GM19324 (cell line): ENCODE measurements at regions not wholly inside any gene's neighbourhood (a gene's known extent, or its start where the extent isn't known, plus 50 kb on each side); places are given as distances from the start of the nearest gene placed in this dataset.
"Not testable (repeated sequence)": the region's sequence is repeated elsewhere in the genome, so short reads cannot be mapped to it uniquely, and the experiment has no call there.

Source experiments
- ATAC-seq: cut with Tn5 transposase; IDR thresholded peaks from one replicate; pipeline ENCODE4 v1.9.1; 2021; ENCODE audit warnings: mild to moderate bottlenecking, moderate library complexity; ENCODE audit not compliant: unreplicated experiment, low FRiP score

DNA sequence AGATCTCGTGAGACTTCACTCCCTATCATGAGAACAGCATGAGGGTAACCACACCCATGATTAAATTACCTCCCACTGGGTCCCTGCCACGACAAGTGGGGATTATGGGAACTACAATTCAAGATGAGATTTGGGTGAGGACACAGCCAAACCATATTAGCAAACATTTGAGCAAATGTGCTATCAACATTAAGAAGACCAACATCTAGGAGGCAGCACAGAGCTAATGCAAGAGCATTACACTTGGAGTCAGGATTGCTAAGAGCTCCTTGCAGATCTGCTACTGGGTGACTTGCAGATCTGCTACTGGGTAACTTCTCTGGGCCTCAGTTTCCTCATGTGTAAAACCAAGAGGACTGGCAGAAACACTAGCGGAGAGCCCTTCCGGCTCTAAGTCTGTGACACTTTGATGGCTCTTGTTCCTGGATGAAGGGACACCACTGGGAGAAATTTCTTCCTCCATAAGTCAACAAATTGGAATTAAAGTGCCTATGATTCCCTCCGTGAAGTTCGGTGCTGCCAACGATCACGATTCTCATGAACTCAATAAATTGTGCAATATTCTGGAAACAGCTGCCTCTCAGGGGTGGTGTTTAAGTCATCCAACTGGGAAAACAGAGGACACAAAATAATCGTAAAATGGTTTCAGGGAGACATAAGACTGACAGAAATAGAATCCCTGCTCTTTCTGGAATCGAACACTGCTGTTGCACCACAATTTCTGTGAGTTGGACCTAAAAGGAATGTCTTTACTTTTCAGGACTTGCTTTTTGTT, 115.8 kb upstream of the ITGB1 start:
- ATAC-seq = no peak

DNA sequence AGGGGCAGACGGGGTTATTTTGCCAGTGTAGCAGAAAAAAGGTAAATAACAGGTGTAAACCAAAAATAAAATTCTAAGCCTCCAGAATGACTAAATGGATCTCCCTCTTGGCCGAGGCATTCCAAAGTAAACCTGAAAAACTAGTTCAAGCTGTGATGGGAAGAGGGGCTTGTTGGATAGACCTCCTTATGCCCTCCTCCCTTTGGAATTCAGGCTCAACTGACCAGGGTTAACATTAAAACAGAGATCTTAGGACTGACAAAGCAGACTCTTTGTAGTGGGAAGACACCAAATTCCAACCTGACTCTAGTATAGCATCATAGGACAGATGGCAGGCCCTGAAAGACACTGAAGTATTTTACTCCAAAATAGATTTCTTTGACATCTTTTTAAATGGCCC, 113.8 kb upstream of the ITGB1 start:
- no peak for ATAC-seq

DNA sequence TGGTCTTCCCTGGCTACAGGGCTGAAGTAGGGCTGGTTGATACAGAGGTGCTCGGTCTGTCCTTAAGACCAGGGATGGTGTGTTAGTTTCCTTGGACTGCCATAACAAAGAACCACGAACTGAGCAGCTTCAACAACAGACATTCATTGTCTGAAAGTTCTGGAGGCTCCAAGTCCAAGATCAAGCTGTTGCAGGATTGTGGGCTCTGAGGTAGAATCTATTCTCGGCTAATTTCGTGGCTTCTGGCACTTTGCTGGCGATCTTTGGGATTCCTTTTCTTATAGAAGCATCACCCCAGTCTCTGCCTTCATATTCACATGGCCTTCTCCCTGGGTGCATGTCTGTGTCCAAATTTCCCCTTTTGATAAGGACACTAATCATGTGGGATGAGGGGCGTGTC, 112.1 kb upstream of the ITGB1 start:
- ATAC-seq = no peak

DNA sequence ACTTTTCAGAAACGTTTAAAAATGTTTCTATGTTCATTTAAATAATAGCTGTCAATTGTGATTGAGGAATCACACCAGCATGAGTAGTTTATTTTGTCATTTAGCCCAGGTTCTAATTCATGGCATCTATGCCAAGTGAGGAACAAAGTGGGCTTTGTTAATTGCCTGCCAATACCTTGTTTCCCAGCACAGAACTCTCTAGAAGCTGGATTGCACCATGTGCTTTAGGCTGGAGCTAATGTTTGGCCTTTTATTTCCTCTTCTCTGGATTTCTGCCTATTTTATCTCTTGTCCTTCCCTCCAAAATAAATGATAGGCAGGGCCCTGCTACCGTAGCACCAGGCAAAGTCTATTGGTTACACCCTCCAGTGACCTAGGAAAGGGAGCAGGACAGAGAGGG, 109.9 kb upstream of the ITGB1 start:
- no peak for ATAC-seq

DNA sequence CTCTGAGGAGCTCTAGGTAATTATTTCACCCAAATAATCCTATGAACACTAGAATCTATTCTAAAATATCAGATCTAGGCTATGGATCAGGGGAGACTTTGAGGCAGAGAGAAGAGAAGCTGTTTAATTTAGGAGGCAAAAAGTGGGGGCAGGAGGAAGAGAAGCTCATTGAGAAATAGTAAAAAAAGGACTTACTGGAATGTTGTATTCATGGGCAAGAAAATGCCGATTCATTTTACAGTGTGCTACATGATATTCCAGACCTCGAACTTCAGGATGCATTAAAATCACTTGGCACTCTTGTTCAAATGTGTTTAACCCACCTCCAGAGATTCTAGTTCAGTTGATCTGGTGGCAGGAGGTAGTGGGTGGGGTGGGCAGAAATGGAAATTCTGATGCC, 109.5 kb upstream of the ITGB1 start:
- ATAC-seq = no peak

DNA sequence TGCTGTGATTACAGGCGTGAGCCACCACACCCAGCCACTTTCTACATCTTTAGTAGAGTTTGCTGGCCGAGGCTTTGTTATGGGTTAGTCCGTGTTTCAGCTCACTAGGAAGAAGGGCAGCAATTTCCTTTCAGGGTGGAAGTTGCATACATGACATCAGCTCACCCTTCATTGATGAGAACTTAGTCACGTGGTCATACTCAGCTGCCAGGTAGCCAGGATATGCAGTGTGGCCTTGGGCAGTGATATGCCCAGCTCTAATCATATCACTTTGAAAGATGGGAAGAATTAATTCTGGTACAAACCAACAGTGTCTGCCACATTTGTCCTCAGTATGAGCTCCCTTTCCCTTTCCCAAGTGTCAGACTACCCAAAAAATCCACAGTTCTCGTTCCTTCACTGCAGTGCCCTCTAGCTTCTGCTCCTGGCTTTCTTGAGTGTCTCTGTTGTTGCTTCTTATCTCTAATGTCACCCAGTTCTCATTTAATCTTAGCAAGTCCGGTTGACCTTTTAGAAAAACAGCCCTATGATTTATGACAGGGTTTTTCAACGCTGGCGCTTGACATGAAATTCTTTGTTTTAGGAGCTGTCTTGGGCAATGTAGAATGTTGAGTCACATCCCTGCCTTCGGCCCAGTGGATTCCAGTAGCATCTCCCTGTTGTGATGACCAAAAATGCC, 108.7 kb upstream of the ITGB1 start:
- no peak for ATAC-seq

DNA sequence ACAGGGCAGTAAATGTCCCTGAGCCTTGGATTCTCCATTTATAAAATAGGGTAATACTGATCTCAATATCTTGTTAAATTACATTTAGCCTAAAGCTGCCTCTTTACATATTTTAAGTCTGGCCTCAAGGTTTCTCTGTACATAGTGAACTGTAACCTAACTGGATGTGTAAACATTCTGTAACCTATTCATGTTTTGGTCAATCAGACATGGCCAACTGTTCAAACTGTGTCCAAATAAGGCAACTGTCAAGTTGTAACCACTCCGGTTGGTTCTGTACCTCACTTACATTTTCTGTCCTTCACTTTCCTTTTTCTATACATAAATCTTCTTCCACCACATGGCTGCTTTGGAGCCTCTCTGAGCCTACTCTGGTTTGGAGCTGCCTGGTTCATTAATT, 107.1 kb upstream of the ITGB1 start:
- ATAC-seq = no peak

DNA sequence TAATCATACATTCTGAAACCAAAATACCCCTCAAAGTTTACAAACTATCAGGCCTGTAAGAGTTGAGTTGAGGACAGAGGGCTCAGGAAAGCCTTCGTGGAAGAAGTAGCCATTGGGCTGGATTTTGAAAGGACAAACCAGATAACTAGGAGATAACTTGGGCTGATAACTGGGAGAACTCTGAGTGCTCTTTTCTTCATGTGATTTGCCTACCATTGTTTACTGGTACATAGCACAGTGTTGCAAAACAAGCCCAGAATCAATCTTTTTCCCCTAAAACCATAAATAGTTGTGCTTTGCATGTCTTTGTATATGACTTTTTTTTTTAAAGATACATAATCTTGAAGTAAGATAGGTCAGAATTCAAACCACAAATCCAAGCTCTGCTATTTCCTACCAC, 106.7 kb upstream of the ITGB1 start:
- no peak for ATAC-seq

DNA sequence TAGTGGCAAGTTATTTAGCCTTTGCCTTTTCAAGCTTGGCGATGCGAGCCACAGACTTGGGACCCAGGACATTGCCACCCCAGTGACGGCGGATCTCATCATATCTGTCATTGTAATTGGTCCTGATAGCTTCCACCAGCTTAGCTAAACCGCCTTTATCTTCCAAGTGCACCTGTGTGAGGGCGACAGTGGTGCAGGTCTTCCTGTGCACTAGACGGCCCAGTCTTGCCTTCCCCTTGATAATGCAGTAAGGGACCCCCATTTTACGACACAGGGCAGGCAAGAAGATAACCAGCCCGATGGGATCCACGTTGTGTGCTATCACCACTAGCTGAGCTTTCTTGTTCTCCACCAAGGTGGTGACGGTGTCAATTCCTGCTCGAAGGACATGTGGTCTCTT, 99.6 kb upstream of the ITGB1 start:
- no peak for ATAC-seq

DNA sequence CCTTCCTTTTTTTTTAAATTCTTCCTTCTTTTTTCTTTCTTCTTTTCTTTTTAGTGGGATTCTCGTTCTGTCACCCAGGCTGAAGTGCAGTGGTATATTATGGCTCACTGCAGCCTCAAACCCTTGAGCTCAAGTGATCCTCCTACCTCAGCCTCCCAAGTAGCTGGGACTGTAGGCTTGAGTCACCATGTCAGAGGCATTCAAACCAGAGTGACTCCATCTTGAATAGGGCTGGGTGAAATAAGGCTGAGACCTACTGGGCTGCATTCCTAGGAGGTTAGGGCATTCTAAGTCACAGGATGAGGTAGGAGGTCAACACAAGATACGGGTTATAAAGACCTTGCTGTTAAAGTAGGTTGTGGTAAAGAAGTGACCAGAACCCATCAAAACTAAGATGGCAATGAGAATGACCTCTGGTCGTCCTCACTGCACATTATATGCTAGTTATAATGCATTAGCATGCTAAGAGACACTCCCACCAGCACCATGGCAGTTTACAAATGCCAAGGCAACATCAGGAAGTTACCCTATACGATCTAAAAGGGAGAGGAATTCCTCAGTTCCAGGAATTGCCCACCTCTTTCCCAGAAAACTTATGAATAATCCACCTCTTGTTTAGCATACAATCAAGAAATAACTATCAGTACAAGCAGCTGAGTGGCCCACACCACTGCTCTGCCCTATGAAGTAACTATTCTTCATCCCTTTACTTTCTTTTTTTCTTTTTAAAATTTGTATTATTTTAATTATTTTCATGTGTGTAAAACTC, 99.0 kb upstream of the ITGB1 start:
- no peak for ATAC-seq

DNA sequence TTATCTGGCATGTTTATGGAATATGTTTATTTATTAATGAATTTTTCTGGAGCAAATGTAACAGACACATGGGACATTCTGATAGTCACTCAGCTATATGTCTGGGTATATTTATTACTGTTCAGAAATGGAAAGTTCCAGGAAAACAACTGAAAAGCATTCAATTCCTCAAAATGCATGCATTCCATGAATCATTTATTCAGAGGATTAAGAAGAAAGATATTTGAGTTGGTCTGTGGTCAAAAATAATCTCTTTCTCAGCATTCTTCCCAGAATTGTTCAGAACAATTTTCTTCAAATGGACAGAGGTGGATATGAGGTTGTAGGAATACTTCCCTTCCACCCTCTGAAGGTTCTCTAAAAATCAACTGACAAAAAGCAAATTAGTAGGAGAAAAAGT, 97.6 kb upstream of the ITGB1 start:
- no peak for ATAC-seq

DNA sequence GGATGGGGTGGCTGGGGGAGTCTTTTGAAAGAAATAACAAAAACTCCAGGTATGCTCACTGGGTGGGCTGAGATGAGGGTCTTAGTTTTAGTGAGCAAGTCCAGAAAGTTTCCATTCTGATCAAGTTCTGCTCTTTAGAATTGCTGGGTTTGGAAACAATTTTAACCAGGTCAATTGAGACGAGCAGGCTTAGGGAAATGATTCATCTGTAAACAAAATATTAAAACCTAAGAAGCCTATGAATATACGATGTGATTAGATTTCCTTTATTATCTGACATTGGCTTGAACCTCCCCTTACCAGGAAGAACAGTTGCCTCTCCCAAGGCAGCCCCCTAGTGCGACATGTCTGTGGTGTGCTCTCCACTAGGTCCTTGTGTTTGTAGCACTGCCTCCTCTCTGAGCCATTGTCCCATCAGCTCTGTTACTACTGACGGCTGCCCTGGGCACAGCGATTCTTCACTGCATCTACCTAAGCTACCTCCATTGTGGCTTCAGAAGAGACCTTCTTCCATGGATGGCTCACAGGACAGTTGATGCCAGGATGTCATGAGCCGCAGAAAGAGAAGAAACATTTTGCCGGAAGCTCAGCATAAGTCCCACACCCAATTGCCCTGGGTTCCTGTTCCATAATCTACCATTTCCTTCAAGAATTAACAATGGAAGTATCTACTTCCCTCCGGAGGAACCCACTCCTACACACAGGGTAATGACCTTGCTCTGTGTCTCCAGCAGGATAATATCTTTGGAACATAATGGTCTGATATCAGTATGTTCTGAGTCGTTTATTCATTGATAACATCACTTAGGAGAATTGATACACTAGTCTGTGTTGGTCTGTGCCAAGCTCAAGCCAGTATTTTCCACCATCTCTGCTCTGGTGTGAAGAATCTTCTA, 95.1 kb upstream of the ITGB1 start:
- no peak for ATAC-seq

DNA sequence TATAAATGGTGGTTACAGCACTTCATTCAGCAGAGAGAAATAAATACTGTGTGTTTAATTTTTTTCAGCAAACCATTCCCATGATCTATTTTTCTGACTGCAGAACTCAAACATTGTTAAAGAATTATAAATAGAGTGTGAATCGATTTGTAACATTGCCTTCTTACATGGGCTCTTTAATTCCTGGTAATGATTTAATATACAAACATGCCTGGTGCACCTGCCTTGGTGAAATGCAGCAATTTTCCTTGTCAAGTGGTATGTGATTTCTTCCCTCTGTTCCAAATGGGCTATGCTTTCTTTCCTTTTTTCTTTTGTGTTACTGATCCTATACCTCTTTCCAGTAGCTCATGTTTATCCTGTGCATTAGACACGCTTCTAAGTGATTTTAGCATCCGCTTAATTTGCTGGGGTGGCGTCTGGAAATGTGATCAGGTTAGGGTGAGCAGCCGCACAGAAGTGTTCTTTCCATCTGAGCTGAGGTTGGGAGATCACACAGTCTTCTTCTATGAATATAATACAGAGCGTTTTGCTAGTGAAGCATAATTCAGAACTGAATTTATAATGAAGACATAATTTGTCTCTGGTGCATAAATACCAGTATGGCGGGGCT, 94.3 kb upstream of the ITGB1 start:
- no peak for ATAC-seq

DNA sequence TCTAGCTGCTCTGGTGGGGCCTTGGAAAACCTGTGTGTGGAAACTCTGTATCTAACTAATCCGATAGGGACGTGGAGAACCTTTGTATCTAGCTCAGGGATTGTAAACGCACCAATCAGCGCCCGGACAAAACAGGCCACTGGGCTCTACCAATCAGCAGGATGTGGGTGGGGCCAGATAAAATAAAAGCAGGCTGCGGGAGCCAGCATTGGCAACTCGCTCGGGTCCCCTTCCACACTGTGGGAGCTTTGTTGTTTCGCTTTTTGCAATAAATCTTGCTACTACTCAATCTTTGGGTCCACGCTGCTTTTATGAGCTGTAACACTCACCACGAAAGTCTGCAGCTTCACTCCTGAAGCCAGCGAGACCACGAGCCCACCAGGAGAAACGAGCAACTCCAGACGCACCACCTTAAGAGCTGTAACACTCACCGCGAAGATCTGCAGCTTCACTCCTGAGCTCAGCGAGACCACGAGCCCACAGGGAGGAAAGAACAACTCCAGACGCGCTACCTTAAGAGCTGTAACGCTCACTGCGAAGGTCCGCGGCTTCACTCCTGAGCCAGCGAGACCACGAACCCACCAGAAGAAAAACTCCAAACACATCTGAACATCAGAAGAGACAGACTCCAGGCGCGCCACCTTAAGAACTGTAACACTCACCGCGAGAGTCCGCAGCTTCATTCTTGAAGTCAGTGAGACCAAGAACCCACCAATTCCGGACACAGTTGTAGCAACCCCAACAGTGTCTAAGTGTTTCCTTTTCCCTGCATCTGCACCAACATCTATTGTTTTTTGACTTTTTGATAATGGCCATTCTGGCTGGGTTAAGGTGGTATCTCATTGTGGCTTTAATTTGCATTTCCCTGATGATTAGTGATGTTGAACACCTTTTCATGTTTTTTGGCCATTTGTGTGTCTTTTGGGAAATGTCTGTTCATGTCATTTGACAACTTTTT, 92.2 kb upstream of the ITGB1 start:
- not testable (repeated sequence) for ATAC-seq

DNA sequence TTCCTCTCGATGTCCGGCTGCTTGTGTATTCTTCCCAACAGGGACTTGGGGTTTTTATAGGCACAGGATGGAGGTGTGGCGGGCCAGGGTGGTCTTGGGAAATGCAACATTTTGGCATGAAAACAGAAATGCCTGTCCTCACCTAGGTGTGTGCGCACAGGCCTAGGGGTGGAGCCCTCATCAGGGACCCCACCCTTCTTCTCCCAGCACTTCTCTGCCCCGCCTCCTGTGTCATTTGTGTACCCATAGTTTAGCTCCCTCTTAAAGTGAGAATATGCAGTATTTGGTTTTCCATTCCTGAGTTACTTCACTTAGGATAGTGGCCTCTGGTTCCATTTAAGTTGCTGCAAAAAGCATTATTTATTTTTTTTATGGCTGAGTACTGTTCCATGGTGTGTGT, 90.2 kb upstream of the ITGB1 start:
- no peak for ATAC-seq

DNA sequence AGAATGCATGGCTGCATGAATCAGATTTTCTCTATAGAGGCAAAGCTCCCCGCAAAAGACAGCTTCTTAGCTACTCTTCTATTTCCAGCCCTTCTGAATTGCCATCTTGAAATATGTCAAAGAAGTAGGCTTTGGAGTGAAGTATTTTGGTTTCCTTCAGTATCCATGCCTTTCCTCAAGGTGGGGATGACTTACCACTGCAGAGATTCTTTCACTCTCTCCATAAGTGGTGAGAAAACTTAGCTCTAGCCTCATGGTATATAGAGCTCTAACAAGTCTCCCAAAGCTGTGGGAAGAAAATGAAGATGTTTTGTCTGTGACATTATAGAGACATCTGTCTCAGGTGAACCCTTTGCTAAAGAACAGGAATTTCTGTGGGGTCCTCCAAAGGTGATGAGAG, 89.6 kb upstream of the ITGB1 start:
- no peak for ATAC-seq

DNA sequence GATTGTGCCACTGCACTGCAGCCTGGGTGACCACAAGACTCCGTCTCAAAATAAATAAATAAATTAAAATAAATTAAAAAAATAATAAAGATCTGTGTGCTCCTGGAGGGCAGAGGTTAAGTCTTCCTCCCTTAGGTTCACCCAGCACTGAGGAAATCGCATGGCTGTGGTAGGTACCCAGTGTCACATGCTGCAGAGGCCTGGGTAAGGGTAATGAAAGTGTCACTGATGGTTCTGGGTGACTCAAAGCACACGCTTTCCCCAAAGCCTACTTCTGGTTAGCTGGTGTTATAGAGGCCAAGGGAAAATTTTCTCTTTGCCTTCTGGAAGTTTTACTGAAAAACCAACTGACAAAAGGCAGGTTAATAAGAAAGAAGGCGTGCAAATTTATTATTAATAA, 88.8 kb upstream of the ITGB1 start:
- ATAC-seq = no peak

DNA sequence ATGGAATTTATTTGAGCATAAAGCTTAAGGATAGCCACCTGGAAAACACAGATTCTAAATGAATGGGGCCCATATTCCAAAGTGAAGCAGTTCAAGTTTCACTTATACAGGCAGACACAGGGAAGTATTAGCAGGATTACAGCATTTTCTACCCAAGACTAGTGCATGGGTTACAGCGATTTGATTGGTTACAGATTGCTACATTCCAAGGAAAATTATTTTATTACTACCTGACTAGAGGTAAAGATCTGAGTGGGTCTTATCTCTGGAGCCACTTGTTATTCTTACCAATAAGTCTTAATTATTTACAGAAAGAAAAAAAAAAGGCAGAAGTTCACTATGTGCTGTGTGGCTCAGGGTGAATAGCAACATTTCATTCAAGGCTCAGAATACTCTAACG, 87.4 kb upstream of the ITGB1 start:
- no peak for ATAC-seq

DNA sequence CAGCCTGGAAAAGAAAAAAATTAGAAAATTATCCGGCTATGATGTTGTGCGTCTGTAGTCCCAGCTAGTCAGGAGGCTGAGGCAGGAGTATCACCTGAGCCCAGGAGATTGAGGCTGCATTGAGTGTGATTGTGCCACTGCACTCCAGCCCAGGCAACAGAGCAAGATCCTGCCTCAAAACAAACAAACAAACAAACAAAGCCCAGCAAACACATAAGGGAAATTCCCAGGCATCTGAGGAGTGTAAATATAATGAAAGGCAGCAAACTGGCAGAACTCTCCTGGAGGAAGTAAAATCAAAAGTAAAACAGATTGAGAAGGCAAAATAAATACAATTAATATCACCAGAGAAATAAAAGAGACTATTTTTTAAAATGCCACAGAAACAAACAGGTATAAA, 84.5 kb upstream of the ITGB1 start:
- ATAC-seq = no peak
